Nephron (organoid): ENCODE measurements at regions not wholly inside any gene's neighbourhood (a gene's known extent, or its start where the extent isn't known, plus 50 kb on each side); places are given as distances from the start of the nearest gene placed in this dataset.

Experiments
- H3K27ac Mint-ChIP-seq, 3 experiments: 2 replicates each; pipeline ENCODE4 v1.8.0; 2020; ENCODE audit warnings: mixed read lengths in 3 of 3, mild to moderate bottlenecking in 2 of 3, moderate library complexity in 1 of 3
- H3K27me3 Mint-ChIP-seq: 2 replicates; pipeline ENCODE4 v1.8.0; 2021; ENCODE audit warnings: low read depth, mild to moderate bottlenecking, moderate library complexity, mixed read lengths
- H3K36me3 Mint-ChIP-seq: 2 replicates; pipeline ENCODE4 v1.8.0; 2020; ENCODE audit warnings: low read depth, mixed read lengths
- H3K4me1 Mint-ChIP-seq: 2 replicates; pipeline ENCODE4 v1.8.0; 2020; ENCODE audit warnings: mixed read lengths
- H3K4me3 Mint-ChIP-seq, 3 experiments: 2 replicates each; pipeline ENCODE4 v1.8.0; 2020; ENCODE audit warnings: mild to moderate bottlenecking in 3 of 3, mixed read lengths in 3 of 3, moderate library complexity in 2 of 3
- H3K9me3 Mint-ChIP-seq: 2 replicates; pipeline ENCODE4 v1.8.0; 2020; ENCODE audit warnings: mixed read lengths
- TF ChIP-seq, protein P1 (sequence below), 3 experiments: fragments of 200-600 bp; sonication (generic); IDR thresholded peaks; one replicate each; pipeline ENCODE4 v1.5.0; 2021; ENCODE audit warnings: antibody characterized with exemption in 3 of 3; ENCODE audit not compliant: unreplicated experiment in 3 of 3

DNA sequence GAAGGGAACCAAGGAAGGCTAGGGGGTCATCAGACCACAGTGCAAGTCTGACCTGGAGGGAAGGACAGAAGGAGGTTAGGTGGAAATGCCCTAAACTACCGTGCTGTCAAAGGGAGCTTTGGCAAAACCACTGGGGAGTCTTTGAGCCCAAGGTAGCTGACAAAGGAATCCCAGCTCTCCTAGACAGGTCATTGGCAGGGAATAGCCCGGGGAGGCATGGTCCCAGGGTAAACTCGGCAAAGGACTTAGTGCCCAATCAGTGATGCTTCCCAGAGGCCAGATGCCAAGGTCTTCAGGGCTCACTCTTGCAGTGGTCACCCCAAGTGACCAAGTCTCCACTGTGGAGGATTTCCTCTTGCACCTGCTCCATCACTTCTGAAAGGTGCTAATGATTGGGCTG, 102.3 kb upstream of the CDYL start:
- TF ChIP-seq, protein P1, sequence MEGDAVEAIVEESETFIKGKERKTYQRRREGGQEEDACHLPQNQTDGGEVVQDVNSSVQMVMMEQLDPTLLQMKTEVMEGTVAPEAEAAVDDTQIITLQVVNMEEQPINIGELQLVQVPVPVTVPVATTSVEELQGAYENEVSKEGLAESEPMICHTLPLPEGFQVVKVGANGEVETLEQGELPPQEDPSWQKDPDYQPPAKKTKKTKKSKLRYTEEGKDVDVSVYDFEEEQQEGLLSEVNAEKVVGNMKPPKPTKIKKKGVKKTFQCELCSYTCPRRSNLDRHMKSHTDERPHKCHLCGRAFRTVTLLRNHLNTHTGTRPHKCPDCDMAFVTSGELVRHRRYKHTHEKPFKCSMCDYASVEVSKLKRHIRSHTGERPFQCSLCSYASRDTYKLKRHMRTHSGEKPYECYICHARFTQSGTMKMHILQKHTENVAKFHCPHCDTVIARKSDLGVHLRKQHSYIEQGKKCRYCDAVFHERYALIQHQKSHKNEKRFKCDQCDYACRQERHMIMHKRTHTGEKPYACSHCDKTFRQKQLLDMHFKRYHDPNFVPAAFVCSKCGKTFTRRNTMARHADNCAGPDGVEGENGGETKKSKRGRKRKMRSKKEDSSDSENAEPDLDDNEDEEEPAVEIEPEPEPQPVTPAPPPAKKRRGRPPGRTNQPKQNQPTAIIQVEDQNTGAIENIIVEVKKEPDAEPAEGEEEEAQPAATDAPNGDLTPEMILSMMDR (IDR thresholded peaks at IDR 0.05; ENCODE audit: unreplicated experiment in 3 of 3): no peak
- H3K4me1 Mint-ChIP-seq: peaks cover 5% of the 10 kb centered on the region
- H3K9me3 Mint-ChIP-seq: no peaks in the 10 kb centered on the region
- no peak overlapping the region for H3K4me3 Mint-ChIP-seq
- no peak overlapping the region for H3K27ac Mint-ChIP-seq
- no peaks in the 10 kb centered on the region for H3K36me3 Mint-ChIP-seq
- H3K27me3 Mint-ChIP-seq: peaks cover 18% of the 10 kb centered on the region

DNA sequence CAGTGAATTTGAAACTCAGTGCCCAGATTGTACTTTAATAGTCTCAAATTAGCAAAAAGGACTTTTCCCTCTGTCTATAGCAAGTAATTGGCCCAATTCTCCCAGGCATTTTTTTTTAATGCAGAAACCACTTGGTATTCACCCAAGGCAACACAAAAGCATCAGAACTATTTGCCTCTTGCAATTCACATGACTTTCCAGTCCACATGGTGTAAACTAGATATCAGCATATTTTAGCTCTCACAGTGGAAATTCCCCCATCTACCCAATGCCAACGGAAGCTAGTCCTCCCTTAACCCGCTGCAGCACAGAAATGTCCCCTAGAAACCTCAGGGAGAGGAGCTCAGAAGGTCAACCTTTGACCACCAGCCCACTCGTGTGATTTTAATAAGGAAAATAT, 103.4 kb upstream of the CDYL start:
- no peak overlapping the region for H3K4me3 Mint-ChIP-seq
- TF ChIP-seq, protein P1 (IDR thresholded peaks at IDR 0.05; ENCODE audit: unreplicated experiment in 3 of 3): no peak
- peaks cover 18% of the 10 kb centered on the region for H3K27me3 Mint-ChIP-seq
- H3K9me3 Mint-ChIP-seq: no peaks in the 10 kb centered on the region
- H3K36me3 Mint-ChIP-seq: no peaks in the 10 kb centered on the region
- no peak overlapping the region for H3K27ac Mint-ChIP-seq
- H3K4me1 Mint-ChIP-seq: peaks cover 5% of the 10 kb centered on the region

DNA sequence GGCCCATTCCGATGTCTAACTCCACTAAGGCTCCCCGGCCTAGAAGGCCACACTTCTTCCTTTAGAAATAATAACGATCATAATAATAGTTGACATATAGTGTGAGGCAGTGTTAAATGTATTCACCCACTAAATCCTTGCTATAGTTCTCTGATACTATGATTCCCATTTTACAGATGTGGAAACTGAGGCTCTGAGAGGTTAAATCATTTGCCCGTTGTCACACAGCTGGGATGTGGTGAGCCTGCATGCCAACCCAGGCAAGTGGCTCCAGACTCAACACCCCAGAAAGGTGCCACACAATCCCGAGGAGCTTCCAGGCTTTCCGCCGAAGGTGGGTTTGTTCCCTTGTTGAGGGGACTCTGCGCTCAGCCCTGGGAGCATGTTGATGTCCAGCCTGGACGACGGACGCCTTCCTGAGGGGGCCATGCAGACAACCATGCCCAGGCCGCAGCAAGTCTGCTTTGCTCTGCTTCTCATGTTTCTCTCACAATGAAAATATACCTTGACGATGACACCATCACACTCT, 104.6 kb upstream of the CDYL start:
- Mint-ChIP-seq H3K27ac (no peak overlapping the region), H3K27me3 (peaks cover 16% of the 10 kb centered on the region), H3K4me3 (no peak overlapping the region), H3K4me1 (peaks cover 8% of the 10 kb centered on the region), H3K36me3 (no peaks in the 10 kb centered on the region), H3K9me3 (no peaks in the 10 kb centered on the region)
- TF ChIP-seq, protein P1 (IDR thresholded peaks at IDR 0.05; ENCODE audit: unreplicated experiment in 3 of 3): no peak

DNA sequence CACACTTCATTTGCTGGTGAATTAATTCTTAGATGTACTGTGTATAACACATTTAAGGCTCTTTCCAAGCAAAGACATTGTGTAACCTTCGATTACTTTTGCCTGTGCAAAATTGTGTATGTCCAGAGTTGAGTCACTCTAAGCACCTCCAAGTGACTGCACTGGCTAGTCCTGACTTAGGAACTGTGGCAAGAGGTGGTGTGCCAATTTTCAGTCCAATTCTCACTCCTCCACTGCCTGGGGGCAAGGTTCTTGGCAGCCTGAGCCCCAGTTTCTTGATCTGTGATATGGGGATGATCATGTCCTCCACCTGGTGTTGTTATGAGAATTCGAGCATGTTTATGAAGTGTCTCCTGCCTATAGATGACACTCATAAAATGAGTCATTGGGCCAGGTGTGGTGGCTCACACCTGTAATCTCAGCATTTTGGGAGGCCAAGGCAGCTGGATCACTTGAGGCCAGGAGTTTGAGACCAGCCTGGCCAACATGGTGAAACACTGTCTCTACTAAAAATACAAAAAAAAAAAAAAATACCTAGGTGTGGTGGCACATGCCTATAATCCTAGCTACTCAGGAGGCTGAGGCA, 105.3 kb upstream of the CDYL start:
- TF ChIP-seq, protein P1 (IDR thresholded peaks at IDR 0.05; ENCODE audit: unreplicated experiment in 3 of 3): no peak
- H3K27me3 Mint-ChIP-seq: peaks cover 14% of the 10 kb centered on the region
- peaks cover 10% of the 10 kb centered on the region for H3K4me1 Mint-ChIP-seq
- H3K36me3 Mint-ChIP-seq: no peaks in the 10 kb centered on the region
- no peak overlapping the region for H3K4me3 Mint-ChIP-seq
- no peaks in the 10 kb centered on the region for H3K9me3 Mint-ChIP-seq
- no peak overlapping the region for H3K27ac Mint-ChIP-seq

DNA sequence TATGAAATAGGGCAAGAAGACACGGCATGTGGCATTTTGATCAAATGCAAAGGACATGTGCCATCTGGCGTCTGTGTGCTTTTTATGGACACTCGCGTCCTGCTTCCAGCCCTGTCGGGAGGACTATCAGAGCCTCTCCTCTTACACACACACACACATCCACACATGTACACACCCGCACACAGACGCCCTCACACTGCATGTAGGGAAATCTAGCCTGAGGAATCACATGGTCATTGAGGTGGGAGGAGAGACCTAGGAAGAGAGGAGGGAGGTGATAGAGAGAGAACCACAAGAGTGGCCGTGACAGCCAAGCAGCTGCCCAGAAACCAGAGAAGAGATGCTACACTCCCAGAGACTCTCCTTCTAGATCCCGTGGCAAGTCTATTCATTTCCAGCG, 105.9 kb upstream of the CDYL start:
- Mint-ChIP-seq H3K27ac (no peak overlapping the region), H3K4me3 (no peak overlapping the region), H3K9me3 (no peaks in the 10 kb centered on the region), H3K4me1 (peaks cover 10% of the 10 kb centered on the region), H3K27me3 (peaks cover 11% of the 10 kb centered on the region), H3K36me3 (no peaks in the 10 kb centered on the region)
- TF ChIP-seq, protein P1 (IDR thresholded peaks at IDR 0.05; ENCODE audit: unreplicated experiment in 3 of 3): no peak
